Hepatocyte (in vitro differentiated cells): ENCODE measurements at regions not wholly inside any gene's neighbourhood (a gene's known extent, or its start where the extent isn't known, plus 50 kb on each side); places are given as distances from the start of the nearest gene placed in this dataset.

Experiments
- DNase-seq: peaks from one replicate; pipeline ENCODE4 v3.0.0-alpha.2; 2016; ENCODE audit warnings: low spot score
- H2AFZ ChIP-seq: fragments of 200-600 bp; sonication (generic); 2 replicates; pipeline ENCODE4 v1.6.0; 2016; ENCODE audit warnings: antibody characterized with exemption, mild to moderate bottlenecking
- H3K27ac ChIP-seq: fragments of 200-600 bp; sonication (generic); 2 replicates; pipeline ENCODE4 v1.5.1; 2016; ENCODE audit warnings: mild to moderate bottlenecking
- H3K27me3 ChIP-seq: fragments of 200-600 bp; sonication (generic); 2 replicates; pipeline ENCODE4 v1.6.1; 2016
- H3K36me3 ChIP-seq: fragments of 200-600 bp; sonication (generic); replicated peaks from 2 replicates; pipeline ENCODE4 v1.5.1; 2016; ENCODE audit warnings: low read depth; ENCODE audit not compliant: insufficient read depth
- H3K4me1 ChIP-seq: fragments of 200-600 bp; sonication (generic); 2 replicates; pipeline ENCODE4 v1.5.1; 2016; ENCODE audit warnings: mild to moderate bottlenecking, moderate library complexity; ENCODE audit not compliant: insufficient read depth
- H3K4me2 ChIP-seq: fragments of 200-600 bp; sonication (generic); 2 replicates; pipeline ENCODE4 v1.6.0; 2016
- H3K4me3 ChIP-seq: fragments of 200-600 bp; sonication (generic); 2 replicates; pipeline ENCODE4 v1.5.1; 2016; ENCODE audit warnings: mild to moderate bottlenecking
- H3K79me2 ChIP-seq: fragments of 200-600 bp; sonication (generic); 2 replicates; pipeline ENCODE4 v1.6.0; 2017; ENCODE audit warnings: mild to moderate bottlenecking
- H3K9me2 ChIP-seq: fragments of 200-600 bp; sonication (generic); replicated peaks from 2 replicates; pipeline ENCODE4 v1.6.0; 2017; ENCODE audit warnings: mild to moderate bottlenecking; ENCODE audit not compliant: insufficient read depth
- H3K9me3 ChIP-seq: fragments of 200-600 bp; sonication (generic); 2 replicates; pipeline ENCODE4 v1.5.1; 2016; ENCODE audit warnings: low read depth, mild to moderate bottlenecking
- H4K20me1 ChIP-seq: fragments of 200-600 bp; sonication (generic); 2 replicates; pipeline ENCODE4 v1.6.0; 2016; ENCODE audit warnings: mild to moderate bottlenecking; ENCODE audit not compliant: insufficient read depth, poor library complexity, severe bottlenecking
- EZH2 ChIP-seq: fragments of 200-600 bp; sonication (generic); IDR thresholded peaks from 2 replicates; pipeline ENCODE4 v1.6.1; 2016; ENCODE audit warnings: antibody characterized with exemption, mild to moderate bottlenecking, borderline replicate concordance
- EZH2phosphoT487 ChIP-seq: fragments of 200-600 bp; sonication (generic); IDR thresholded peaks from one replicate; pipeline ENCODE4 v1.6.1; 2018; ENCODE audit warnings: antibody characterized with exemption, mild to moderate bottlenecking, low read depth, moderate library complexity; ENCODE audit not compliant: unreplicated experiment, severe bottlenecking
- WGBS: methylation state at CpG from one replicate; pipeline ENCODE4 v1.1.6; 2016; ENCODE audit warnings: low lambda C conversion rate; ENCODE audit errors: missing lambda C conversion rate; 5-methylcytosine and 5-hydroxymethylcytosine counted together
- TF ChIP-seq, protein P1 (sequence below): fragments of 200-600 bp; sonication (generic); IDR thresholded peaks from 2 replicates; pipeline ENCODE4 v1.5.1; 2016; ENCODE audit warnings: antibody characterized with exemption, mild to moderate bottlenecking; ENCODE audit not compliant: poor library complexity

DNA sequence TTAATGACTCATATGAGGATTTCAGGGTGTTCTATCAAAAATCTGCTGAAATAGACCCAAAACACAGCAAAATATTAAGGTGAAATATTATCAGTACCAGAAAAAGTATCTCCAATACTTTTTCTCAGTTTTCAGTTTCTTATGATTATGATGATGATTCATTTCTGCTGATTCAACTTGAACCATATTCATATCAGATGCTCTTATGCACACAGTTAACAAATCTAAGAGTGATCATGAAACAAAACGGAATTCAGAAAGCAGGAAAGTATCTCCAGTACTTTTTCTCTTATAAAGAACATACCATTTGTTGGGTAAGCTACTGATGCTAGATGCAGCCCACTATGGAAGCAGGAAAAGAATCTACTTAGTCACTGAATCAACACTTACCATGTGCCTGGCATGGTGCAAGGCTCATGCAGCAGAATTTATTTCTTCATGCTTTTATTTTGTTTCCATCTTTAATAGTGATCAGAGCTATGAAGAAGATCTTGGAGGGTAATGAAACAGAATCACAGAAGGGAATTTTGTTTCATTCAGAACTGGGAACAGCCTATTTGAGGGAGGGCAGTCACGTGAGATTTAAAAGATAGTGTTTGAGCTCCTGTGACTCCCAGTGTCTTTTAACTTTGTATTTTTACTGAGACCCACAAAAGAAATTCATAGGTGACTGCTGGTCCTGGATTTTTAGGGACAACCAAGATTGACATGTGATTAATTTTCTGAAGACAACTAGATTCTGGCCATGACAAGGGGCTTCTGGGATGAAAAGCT, 480.6 kb downstream of the SETD4 start:
- Histone ChIP-seq H3K4me2 (no peak overlapping the region), H3K4me1 (no peaks in the 10 kb centered on the region)

DNA sequence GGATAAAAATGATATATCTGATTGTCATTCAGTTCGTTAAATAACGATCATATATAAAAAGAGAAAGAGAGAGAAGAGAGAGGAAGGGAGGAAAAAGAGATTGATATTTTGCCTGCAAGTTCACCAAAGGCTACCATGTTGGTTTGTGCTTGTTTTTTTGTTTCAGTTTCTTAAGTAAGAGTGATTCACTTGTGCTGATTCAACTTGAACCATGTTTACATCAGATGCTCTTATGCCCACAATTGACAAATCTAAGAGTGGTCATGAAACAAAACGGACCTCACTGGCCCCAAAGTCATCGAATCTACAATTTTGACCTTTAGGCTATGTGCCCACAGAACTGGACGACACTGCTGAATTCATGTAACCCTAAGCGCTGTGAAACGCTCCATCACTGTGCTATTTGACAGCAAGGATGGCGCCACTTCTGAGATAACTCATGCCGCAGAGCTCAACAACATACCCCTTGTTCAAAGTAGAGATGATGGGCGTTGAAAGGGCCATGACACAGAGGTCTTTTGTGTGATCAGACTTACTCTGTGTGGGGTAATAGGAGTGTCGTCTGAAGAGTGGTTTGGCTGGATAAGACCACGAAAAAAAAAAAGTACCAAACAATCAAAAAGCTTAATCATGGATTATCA, 481.4 kb downstream of the SETD4 start:
- no peaks in the 10 kb centered on the region for H3K9me3 ChIP-seq
- H3K9me2 ChIP-seq: no peaks in the 10 kb centered on the region
- no peak for DNase-seq
- no peaks in the 10 kb centered on the region for H3K4me1 ChIP-seq
- no peaks in the 10 kb centered on the region for H3K36me3 ChIP-seq
- H3K27me3 ChIP-seq: peaks cover 3% of the 10 kb centered on the region
- 99% methylated on average over 12 of the region's 12 CpGs for WGBS
- H3K4me2 ChIP-seq: no peak overlapping the region
- TF ChIP-seq EZH2phosphoT487: no peak
- TF ChIP-seq, protein P1, sequence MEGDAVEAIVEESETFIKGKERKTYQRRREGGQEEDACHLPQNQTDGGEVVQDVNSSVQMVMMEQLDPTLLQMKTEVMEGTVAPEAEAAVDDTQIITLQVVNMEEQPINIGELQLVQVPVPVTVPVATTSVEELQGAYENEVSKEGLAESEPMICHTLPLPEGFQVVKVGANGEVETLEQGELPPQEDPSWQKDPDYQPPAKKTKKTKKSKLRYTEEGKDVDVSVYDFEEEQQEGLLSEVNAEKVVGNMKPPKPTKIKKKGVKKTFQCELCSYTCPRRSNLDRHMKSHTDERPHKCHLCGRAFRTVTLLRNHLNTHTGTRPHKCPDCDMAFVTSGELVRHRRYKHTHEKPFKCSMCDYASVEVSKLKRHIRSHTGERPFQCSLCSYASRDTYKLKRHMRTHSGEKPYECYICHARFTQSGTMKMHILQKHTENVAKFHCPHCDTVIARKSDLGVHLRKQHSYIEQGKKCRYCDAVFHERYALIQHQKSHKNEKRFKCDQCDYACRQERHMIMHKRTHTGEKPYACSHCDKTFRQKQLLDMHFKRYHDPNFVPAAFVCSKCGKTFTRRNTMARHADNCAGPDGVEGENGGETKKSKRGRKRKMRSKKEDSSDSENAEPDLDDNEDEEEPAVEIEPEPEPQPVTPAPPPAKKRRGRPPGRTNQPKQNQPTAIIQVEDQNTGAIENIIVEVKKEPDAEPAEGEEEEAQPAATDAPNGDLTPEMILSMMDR: no peak
- no peak for TF ChIP-seq EZH2
- no peaks in the 10 kb centered on the region for H3K79me2 ChIP-seq
- no peak overlapping the region for H2AFZ ChIP-seq
- no peak overlapping the region for H3K27ac ChIP-seq
- H4K20me1 ChIP-seq: no peaks in the 10 kb centered on the region
- no peak overlapping the region for H3K4me3 ChIP-seq

More for the DNA sequence above, 480.6 kb downstream of the SETD4 start:
- TF ChIP-seq, protein P1: no peak
- TF ChIP-seq EZH2phosphoT487: no peak
- no peak for TF ChIP-seq EZH2
- 90% methylated on average over 2 of the region's 2 CpGs for WGBS
- no peaks in the 10 kb centered on the region for H4K20me1 ChIP-seq
- no peaks in the 10 kb centered on the region for H3K9me3 ChIP-seq
- DNase-seq: no peak
- H2AFZ ChIP-seq: no peak overlapping the region
- H3K79me2 ChIP-seq: no peaks in the 10 kb centered on the region
- no peaks in the 10 kb centered on the region for H3K9me2 ChIP-seq
- H3K27ac ChIP-seq: no peak overlapping the region
- no peak overlapping the region for H3K4me3 ChIP-seq
- H3K27me3 ChIP-seq: peaks cover 3% of the 10 kb centered on the region
- no peaks in the 10 kb centered on the region for H3K36me3 ChIP-seq

DNA sequence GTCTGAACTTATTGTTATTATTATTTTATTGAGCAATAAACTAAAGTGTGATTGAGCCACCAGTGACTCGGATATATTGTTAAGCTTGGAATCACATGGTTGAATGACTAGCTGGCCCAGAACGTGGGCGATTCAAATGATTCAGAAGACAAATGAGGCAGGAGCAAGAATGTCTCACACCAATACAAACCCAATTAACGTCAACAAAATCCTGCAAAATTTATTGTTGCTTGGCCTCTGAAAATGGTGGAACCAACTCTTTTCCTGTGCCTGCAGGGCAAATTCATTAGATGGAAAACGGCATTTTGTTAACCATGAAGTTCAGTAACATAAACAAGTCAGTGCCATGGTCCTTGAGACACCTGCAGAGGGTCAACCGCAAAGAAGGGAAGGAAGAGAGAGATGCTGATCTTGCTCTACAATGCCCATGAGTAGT, 482.0 kb downstream of the SETD4 start:
- no peaks in the 10 kb centered on the region for H3K9me3 ChIP-seq
- DNase-seq: no peak
- 72% methylated on average over 6 of the region's 6 CpGs for WGBS
- no peak overlapping the region for H3K4me3 ChIP-seq
- H4K20me1 ChIP-seq: no peaks in the 10 kb centered on the region
- TF ChIP-seq EZH2 (no peak), EZH2phosphoT487 (no peak)
- TF ChIP-seq, protein P1: no peak
- H3K4me2 ChIP-seq: no peak overlapping the region
- H3K4me1 ChIP-seq: peaks cover 5% of the 10 kb centered on the region
- no peaks in the 10 kb centered on the region for H3K36me3 ChIP-seq
- H3K9me2 ChIP-seq: no peaks in the 10 kb centered on the region
- no peaks in the 10 kb centered on the region for H3K79me2 ChIP-seq
- no peak overlapping the region for H3K27ac ChIP-seq
- H3K27me3 ChIP-seq: peaks cover 3% of the 10 kb centered on the region
- H2AFZ ChIP-seq: no peak overlapping the region
